ENCODE measurements at regions not wholly inside any gene's neighbourhood (a gene's known extent, or its start where the extent isn't known, plus 50 kb on each side); places are given as distances from the start of the nearest gene placed in this dataset.

DNA sequence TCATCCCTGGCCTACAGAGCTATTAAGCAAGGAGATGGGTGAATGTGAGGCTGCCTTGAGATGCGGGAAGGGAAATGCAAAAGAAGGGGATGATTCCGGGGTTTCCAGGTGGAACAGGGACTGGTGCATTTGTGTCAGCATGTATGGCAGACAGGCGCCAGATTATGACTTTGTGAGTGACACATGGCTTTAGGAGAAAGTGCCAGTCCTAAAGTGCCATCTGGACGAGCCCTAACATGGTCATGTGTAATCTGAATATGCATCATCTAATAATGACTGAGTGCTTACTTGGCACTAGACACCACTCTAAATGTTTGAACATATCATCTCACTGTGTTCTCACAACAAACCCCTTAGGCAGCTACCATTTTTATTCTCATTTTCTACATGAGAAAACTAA, 195.0 kb upstream of the TSHZ2 start:
- H3K27ac ChIP-seq (ENCODE audit: low read depth, low read length), result no peak overlapping the region
- no peaks in the 10 kb centered on the region for H3K4me1 ChIP-seq (ENCODE audit: insufficient read depth, low read length)
- no peaks in the 10 kb centered on the region for H3K27me3 ChIP-seq (ENCODE audit: control insufficient read depth in 1 of 2, insufficient read depth in 2 of 2, low read length in 2 of 2)
- H3K4me3 ChIP-seq (ENCODE audit: low read depth in 1 of 2, low read length in 2 of 2), result no peak overlapping the region
- no peaks in the 10 kb centered on the region for H3K36me3 ChIP-seq (ENCODE audit: insufficient read depth, low read length)
- no peak overlapping the region for H3K9ac ChIP-seq (ENCODE audit: low read length)
- H3K9me3 ChIP-seq (ENCODE audit: low read length), result no peaks in the 10 kb centered on the region

DNA sequence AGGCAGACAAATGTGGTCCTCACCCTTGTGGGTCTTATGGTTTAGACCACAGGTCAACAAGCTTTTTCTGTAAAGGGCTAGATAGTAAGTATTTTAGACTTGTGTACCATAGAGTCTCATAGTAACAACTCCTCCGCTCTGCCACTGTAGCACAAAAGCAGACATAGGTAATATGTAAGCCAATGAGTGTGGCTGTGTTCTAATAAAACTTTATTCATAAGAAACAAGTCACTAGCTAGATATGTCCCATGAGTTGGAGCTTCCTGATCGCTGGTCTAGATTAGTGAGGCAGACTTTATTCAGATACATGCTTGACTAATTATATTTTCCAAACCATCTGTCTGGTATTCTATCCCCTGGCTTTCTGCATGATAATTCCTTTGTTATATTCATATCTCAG, 196.4 kb upstream of the TSHZ2 start:
- H3K27me3 ChIP-seq (ENCODE audit: control insufficient read depth in 1 of 2, insufficient read depth in 2 of 2, low read length in 2 of 2), result no peaks in the 10 kb centered on the region
- no peak overlapping the region for H3K9ac ChIP-seq (ENCODE audit: low read length)
- H3K36me3 ChIP-seq (ENCODE audit: insufficient read depth, low read length), result no peaks in the 10 kb centered on the region
- H3K27ac ChIP-seq (ENCODE audit: low read depth, low read length), result no peak overlapping the region
- H3K4me3 ChIP-seq (ENCODE audit: low read depth in 1 of 2, low read length in 2 of 2), result no peak overlapping the region
- H3K4me1 ChIP-seq (ENCODE audit: insufficient read depth, low read length), result no peaks in the 10 kb centered on the region
- H3K9me3 ChIP-seq (ENCODE audit: low read length), result no peaks in the 10 kb centered on the region

DNA sequence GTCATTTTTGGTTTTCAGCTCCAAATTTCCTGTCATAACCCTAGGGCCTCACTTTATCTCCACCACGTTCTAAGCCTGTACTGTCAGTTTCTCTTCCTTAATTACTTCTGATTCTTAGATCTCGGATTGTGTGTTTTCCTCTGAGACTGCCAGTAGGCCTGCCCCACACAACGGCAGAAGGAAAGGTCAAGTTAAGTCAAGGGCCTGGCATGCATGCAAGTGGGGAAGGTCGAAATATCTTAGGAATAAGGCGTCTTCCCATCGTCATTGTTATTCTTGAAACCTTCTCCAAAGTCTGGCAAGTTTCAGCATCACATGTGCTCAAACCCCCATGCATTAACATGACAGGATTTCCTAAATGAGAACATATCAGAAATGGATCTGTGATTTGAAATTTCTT, 203.5 kb upstream of the TSHZ2 start:
- Histone ChIP-seq H3K4me3 (ENCODE audit: low read depth in 1 of 2, low read length in 2 of 2) (no peak overlapping the region), H3K4me1 (ENCODE audit: insufficient read depth, low read length) (no peaks in the 10 kb centered on the region), H3K36me3 (ENCODE audit: insufficient read depth, low read length) (no peaks in the 10 kb centered on the region), H3K27ac (ENCODE audit: low read depth, low read length) (no peak overlapping the region), H3K9ac (ENCODE audit: low read length) (no peak overlapping the region), H3K27me3 (ENCODE audit: control insufficient read depth in 1 of 2, insufficient read depth in 2 of 2, low read length in 2 of 2) (no peaks in the 10 kb centered on the region), H3K9me3 (ENCODE audit: low read length) (no peaks in the 10 kb centered on the region)

DNA sequence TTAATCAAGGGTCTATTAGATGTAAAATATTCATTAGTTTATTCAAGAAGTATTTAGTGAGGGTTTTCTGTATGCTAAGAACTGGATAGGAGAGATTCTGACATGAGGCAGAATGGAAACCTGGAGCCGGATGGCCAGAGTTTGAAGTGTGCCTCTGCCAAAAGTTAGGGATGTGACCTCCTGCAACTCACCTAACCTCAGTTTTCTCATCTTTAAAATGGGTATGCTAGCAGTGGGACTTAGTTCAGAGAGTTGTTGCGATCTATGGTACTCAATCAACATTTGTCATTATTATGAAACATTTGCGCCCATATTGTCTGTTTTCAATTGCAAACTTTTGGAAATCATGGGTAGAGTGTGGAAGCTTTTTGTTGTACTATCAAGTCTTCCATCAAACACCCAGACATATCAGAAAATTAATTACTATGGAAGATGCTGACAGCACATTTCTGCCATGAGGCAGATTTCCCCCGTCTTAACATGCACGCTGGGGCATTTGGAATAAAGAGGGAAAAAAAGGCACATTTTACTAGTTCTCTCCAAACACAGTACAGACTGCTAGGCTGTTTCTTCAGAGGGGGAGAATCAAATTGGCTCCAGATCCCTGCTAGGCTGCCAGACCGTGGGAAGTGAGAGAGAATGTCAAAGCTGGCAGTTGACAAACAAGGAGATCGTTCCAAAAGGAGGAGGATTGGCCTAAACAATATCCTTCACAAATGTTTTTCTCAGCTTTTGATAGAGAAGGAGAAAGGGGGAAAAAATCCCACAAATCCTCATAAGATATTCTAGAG, 205.3 kb upstream of the TSHZ2 start:
- Histone ChIP-seq H3K4me3 (ENCODE audit: low read depth in 1 of 2, low read length in 2 of 2) (no peak overlapping the region), H3K36me3 (ENCODE audit: insufficient read depth, low read length) (no peaks in the 10 kb centered on the region), H3K4me1 (ENCODE audit: insufficient read depth, low read length) (no peaks in the 10 kb centered on the region), H3K9ac (ENCODE audit: low read length) (no peak overlapping the region), H3K27me3 (ENCODE audit: control insufficient read depth in 1 of 2, insufficient read depth in 2 of 2, low read length in 2 of 2) (no peaks in the 10 kb centered on the region), H3K9me3 (ENCODE audit: low read length) (no peaks in the 10 kb centered on the region), H3K27ac (ENCODE audit: low read depth, low read length) (no peak overlapping the region)

DNA sequence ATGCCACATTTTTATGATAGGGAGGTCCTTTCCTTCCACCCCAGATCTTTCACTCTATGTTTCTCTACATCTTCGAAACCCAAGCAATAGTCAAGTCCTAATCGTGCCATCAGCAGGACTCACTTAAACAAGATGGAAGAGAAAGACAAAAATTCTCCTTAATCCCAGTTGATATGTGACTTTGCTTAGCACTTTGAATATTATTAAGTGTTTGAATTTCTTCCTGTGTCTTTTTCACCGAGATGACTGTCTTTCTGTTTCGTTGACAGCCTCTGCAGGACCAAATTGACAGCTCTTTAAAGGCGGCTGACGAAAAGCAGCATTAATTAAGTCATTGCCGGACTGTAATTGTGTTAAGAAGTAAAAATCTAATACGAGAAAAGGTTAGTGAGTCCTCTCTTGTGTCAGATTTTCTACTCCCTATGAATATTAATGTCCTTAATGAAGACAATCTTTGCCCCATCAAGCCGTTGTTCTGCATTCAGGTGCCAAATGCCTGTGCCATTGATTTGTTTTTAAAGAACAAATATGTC, 208.8 kb upstream of the TSHZ2 start:
- Histone ChIP-seq H3K9ac (ENCODE audit: low read length) (no peak overlapping the region), H3K4me3 (ENCODE audit: low read depth in 1 of 2, low read length in 2 of 2) (no peak overlapping the region), H3K36me3 (ENCODE audit: insufficient read depth, low read length) (no peaks in the 10 kb centered on the region), H3K4me1 (ENCODE audit: insufficient read depth, low read length) (no peaks in the 10 kb centered on the region), H3K27ac (ENCODE audit: low read depth, low read length) (no peak overlapping the region), H3K9me3 (ENCODE audit: low read length) (no peaks in the 10 kb centered on the region), H3K27me3 (ENCODE audit: control insufficient read depth in 1 of 2, insufficient read depth in 2 of 2, low read length in 2 of 2) (no peaks in the 10 kb centered on the region)

DNA sequence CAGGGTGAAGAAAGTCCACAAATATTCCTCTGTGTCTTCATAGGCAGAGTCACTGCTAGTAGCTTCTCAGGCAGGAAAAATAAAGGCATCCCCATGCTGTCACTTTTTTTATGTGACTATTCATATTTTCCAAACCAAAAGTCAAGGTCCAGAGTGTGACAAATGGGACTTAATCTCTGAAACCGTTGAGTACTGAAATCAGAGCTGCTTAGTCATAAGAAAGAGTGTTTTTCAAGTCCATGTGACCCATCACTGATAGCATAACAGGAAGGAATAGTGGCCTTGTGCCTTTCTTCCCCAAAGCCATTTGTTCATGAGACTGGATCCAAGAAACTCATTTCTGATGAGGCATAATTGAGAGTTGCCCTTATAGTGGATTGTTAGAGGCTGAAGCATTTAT, 210.3 kb upstream of the TSHZ2 start:
- Histone ChIP-seq H3K36me3 (ENCODE audit: insufficient read depth, low read length) (no peaks in the 10 kb centered on the region), H3K4me1 (ENCODE audit: insufficient read depth, low read length) (no peaks in the 10 kb centered on the region), H3K27ac (ENCODE audit: low read depth, low read length) (no peak overlapping the region), H3K4me3 (ENCODE audit: low read depth in 1 of 2, low read length in 2 of 2) (no peak overlapping the region), H3K9ac (ENCODE audit: low read length) (no peak overlapping the region), H3K27me3 (ENCODE audit: control insufficient read depth in 1 of 2, insufficient read depth in 2 of 2, low read length in 2 of 2) (no peaks in the 10 kb centered on the region), H3K9me3 (ENCODE audit: low read length) (no peaks in the 10 kb centered on the region)

DNA sequence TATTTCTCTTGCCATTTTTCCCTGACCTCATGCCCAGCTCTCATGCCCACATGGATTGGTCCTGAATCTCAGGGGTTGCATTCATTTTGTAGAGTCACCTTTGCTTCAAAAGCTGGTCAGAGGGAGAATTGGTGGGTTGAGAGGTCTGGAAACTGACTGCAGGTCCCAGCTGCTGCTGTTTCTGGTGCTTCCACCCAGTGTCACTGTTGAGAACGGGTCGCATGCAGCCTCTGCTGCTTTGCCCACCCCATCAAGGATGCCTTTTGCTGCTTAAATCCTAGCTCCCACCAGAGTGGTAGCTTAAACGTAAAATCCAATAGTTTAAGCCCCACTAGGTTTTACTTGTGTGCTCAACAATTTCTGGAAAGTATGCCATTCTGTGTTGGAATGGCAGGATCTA, 211.4 kb upstream of the TSHZ2 start:
- Histone ChIP-seq H3K9ac (ENCODE audit: low read length) (no peak overlapping the region), H3K4me1 (ENCODE audit: insufficient read depth, low read length) (no peaks in the 10 kb centered on the region), H3K9me3 (ENCODE audit: low read length) (no peaks in the 10 kb centered on the region), H3K27ac (ENCODE audit: low read depth, low read length) (no peak overlapping the region), H3K4me3 (ENCODE audit: low read depth in 1 of 2, low read length in 2 of 2) (no peak overlapping the region), H3K27me3 (ENCODE audit: control insufficient read depth in 1 of 2, insufficient read depth in 2 of 2, low read length in 2 of 2) (no peaks in the 10 kb centered on the region), H3K36me3 (ENCODE audit: insufficient read depth, low read length) (no peaks in the 10 kb centered on the region)

DNA sequence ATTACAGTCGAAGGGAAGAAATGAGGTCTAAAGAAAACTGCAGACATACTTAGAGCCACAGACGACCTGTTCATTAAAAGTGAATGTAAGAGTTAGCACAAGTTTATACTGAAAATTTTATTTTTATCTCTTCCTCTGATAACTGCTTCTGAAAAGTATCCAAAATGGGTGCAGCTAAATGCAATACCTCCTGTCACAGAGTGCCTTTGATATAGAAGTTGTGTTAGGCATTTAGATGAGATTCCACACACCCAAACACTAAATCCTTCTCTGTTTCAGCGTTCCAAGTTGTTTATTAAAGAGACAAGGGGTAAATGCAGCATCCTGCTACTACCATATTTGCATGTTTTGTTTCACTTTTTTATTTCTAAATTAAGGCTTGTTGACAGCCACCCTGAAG, 214.7 kb upstream of the TSHZ2 start:
- Histone ChIP-seq H3K9me3 (ENCODE audit: low read length) (no peaks in the 10 kb centered on the region), H3K4me3 (ENCODE audit: low read depth in 1 of 2, low read length in 2 of 2) (no peak overlapping the region), H3K9ac (ENCODE audit: low read length) (no peak overlapping the region), H3K36me3 (ENCODE audit: insufficient read depth, low read length) (no peaks in the 10 kb centered on the region), H3K27ac (ENCODE audit: low read depth, low read length) (no peak overlapping the region), H3K4me1 (ENCODE audit: insufficient read depth, low read length) (no peaks in the 10 kb centered on the region), H3K27me3 (ENCODE audit: control insufficient read depth in 1 of 2, insufficient read depth in 2 of 2, low read length in 2 of 2) (no peaks in the 10 kb centered on the region)

DNA sequence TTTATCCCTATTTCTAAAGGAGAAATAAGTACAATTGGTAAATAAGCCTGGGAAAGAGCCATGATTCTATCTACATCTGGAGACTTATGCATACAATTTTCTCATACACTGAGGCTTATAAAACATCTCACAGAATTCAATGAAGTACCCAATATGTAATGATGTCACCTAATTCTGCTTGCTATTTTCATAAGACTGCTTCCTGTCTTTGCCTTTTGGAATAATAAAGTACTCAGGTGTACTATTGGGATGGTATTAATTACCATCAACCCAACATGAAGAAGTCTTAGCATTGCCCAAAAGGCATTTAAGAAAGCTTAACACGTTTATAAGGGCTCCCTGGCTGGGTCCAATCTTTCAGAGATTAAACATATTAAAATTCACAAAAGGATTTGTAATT, 216.4 kb upstream of the TSHZ2 start:
- no peaks in the 10 kb centered on the region for H3K36me3 ChIP-seq (ENCODE audit: insufficient read depth, low read length)
- H3K4me1 ChIP-seq (ENCODE audit: insufficient read depth, low read length), result no peaks in the 10 kb centered on the region
- no peak overlapping the region for H3K9ac ChIP-seq (ENCODE audit: low read length)
- no peaks in the 10 kb centered on the region for H3K27me3 ChIP-seq (ENCODE audit: control insufficient read depth in 1 of 2, insufficient read depth in 2 of 2, low read length in 2 of 2)
- H3K9me3 ChIP-seq (ENCODE audit: low read length), result no peaks in the 10 kb centered on the region
- H3K4me3 ChIP-seq (ENCODE audit: low read depth in 1 of 2, low read length in 2 of 2), result no peak overlapping the region
- H3K27ac ChIP-seq (ENCODE audit: low read depth, low read length), result no peak overlapping the region

DNA sequence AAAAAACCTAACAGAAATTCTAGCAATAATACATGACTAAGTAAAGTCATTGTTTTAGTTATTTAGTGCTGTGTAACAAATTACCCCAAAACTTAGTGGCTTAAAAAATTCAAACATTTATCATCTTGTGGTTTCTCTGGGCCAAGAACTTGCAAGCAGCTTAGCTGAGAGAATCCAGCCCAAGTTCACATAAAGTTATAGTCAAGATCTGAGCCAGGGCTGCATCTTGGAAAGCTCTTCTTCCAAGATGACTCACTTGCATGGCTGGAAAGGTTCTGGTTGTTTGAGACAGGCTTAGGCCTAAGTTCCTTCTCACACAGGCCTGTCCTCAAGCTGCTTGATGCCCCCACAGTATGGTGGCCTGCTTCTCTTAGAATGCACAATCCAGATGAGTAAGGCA, 217.8 kb upstream of the TSHZ2 start:
- H3K4me1 ChIP-seq (ENCODE audit: insufficient read depth, low read length), result no peaks in the 10 kb centered on the region
- no peaks in the 10 kb centered on the region for H3K27me3 ChIP-seq (ENCODE audit: control insufficient read depth in 1 of 2, insufficient read depth in 2 of 2, low read length in 2 of 2)
- no peaks in the 10 kb centered on the region for H3K36me3 ChIP-seq (ENCODE audit: insufficient read depth, low read length)
- no peaks in the 10 kb centered on the region for H3K9me3 ChIP-seq (ENCODE audit: low read length)
- no peak overlapping the region for H3K9ac ChIP-seq (ENCODE audit: low read length)
- H3K27ac ChIP-seq (ENCODE audit: low read depth, low read length), result no peak overlapping the region
- H3K4me3 ChIP-seq (ENCODE audit: low read depth in 1 of 2, low read length in 2 of 2), result no peak overlapping the region

DNA sequence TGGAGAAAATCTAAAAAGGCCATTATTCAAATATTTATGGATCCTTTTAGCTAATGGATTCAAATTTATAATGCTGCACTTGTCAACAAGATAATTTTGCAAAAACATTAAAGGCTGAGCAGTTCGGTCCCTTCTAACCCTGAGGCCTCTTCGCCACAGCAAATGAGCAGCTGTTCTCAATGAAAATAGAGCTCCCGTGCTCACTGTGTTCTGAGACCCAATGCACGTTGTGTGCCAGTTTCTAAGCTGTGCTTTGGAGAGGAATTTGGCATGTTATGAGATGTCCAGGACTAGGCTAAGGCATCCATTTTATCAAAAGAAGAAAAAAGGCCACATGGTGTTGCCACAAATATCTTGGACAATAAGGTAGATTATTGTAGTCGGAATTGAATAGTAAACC, 220.1 kb upstream of the TSHZ2 start:
- Histone ChIP-seq H3K36me3 (ENCODE audit: insufficient read depth, low read length) (no peaks in the 10 kb centered on the region), H3K27ac (ENCODE audit: low read depth, low read length) (no peak overlapping the region), H3K9me3 (ENCODE audit: low read length) (no peaks in the 10 kb centered on the region), H3K9ac (ENCODE audit: low read length) (no peak overlapping the region), H3K4me1 (ENCODE audit: insufficient read depth, low read length) (no peaks in the 10 kb centered on the region), H3K4me3 (ENCODE audit: low read depth in 1 of 2, low read length in 2 of 2) (no peak overlapping the region), H3K27me3 (ENCODE audit: control insufficient read depth in 1 of 2, insufficient read depth in 2 of 2, low read length in 2 of 2) (no peaks in the 10 kb centered on the region)

DNA sequence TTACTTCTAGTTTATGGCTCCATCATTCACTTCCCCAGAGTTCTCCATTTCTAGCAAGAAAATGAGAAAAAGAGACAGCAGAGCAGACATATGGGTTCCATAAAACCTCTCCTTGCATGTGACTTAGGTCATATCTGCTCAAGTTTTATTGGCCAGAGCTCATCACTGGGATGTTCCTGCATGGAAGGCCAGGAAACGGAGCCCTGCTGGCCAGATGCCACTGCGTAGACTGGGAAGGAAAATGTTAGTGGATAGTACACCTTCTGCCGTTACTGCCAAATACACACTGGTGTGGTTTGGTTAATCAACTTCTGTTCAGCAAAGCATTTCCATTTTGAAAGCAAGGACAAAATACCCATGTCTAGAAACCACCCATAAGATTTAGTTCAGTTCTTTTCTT, 220.6 kb upstream of the TSHZ2 start:
- H3K9ac ChIP-seq (ENCODE audit: low read length), result no peak overlapping the region

More for the DNA sequence above, 220.6 kb upstream of the TSHZ2 start:
- no peak overlapping the region for H3K27ac ChIP-seq (ENCODE audit: low read depth, low read length)
- no peaks in the 10 kb centered on the region for H3K36me3 ChIP-seq (ENCODE audit: insufficient read depth, low read length)
- no peak overlapping the region for H3K4me3 ChIP-seq (ENCODE audit: low read depth in 1 of 2, low read length in 2 of 2)
- no peaks in the 10 kb centered on the region for H3K9me3 ChIP-seq (ENCODE audit: low read length)
- H3K27me3 ChIP-seq (ENCODE audit: control insufficient read depth in 1 of 2, insufficient read depth in 2 of 2, low read length in 2 of 2), result no peaks in the 10 kb centered on the region
- H3K4me1 ChIP-seq (ENCODE audit: insufficient read depth, low read length), result no peaks in the 10 kb centered on the region
